GM23338 (cell line): ENCODE measurements at regions not wholly inside any gene's neighbourhood (a gene's known extent, or its start where the extent isn't known, plus 50 kb on each side); places are given as distances from the start of the nearest gene placed in this dataset.

Experiments used
- CREB1 ChIP-seq: fragments of 250-450 bp; sonication (Bioruptor Pico); IDR thresholded peaks from 2 replicates; pipeline ENCODE4 v1.5.0; 2020; ENCODE audit warnings: low read depth, mild to moderate bottlenecking, moderate library complexity
- CTCF ChIP-seq, 2 experiments: fragments of 200-600 bp in 1 of 2; sonication (generic) in 1 of 2; conservative IDR thresholded peaks; 2 replicates each; pipeline versions ENCODE4 v1.5.1 to v1.6.1; 2016 to 2017; ENCODE audit warnings: antibody characterized with exemption in 2 of 2, low read depth in 2 of 2, mild to moderate bottlenecking in 2 of 2, moderate library complexity in 1 of 2
- ETS1 ChIP-seq: IDR thresholded peaks from 2 replicates; pipeline ENCODE4 v1.6.1; 2016; ENCODE audit warnings: antibody characterized with exemption
- EZH2 ChIP-seq: fragments of 200-600 bp; sonication (generic); IDR thresholded peaks from one replicate; pipeline ENCODE4 v1.8.0; 2017; ENCODE audit warnings: antibody characterized with exemption, mild to moderate bottlenecking, low read depth; ENCODE audit not compliant: unreplicated experiment
- EZH2phosphoT487 ChIP-seq: fragments of 200-600 bp; sonication (generic); IDR thresholded peaks from one replicate; pipeline ENCODE4 v1.8.1; 2018; ENCODE audit warnings: antibody characterized with exemption; ENCODE audit not compliant: unreplicated experiment
- JUNB ChIP-seq: IDR thresholded peaks from one replicate; pipeline ENCODE4 v1.6.1; 2016; ENCODE audit warnings: antibody characterized with exemption; ENCODE audit not compliant: unreplicated experiment
- NANOG ChIP-seq: IDR thresholded peaks from 2 replicates; pipeline ENCODE4 v1.6.1; 2016; ENCODE audit warnings: antibody characterized with exemption, borderline replicate concordance
- POLR2AphosphoS5 ChIP-seq: IDR thresholded peaks from 2 replicates; pipeline ENCODE4 v1.6.1; 2016; ENCODE audit warnings: antibody characterized with exemption, low read depth
- STAT1 ChIP-seq: IDR thresholded peaks from one replicate; pipeline ENCODE4 v1.6.1; 2016; ENCODE audit warnings: antibody characterized with exemption; ENCODE audit not compliant: unreplicated experiment
- ZNF114 ChIP-seq: fragments of 250-450 bp; sonication (Bioruptor Pico); IDR thresholded peaks from 2 replicates; pipeline ENCODE4 v1.5.0; 2020; ENCODE audit warnings: mild to moderate bottlenecking, moderate library complexity
- ZNF331 ChIP-seq: fragments of 250-450 bp; sonication (Bioruptor Pico); IDR thresholded peaks from 2 replicates; pipeline ENCODE4 v1.5.0; 2020; ENCODE audit warnings: low read depth, mild to moderate bottlenecking, moderate library complexity
- ZNF462 ChIP-seq: fragments of 250-450 bp; sonication (Bioruptor Pico); IDR thresholded peaks from 2 replicates; pipeline ENCODE4 v1.5.0; 2020; ENCODE audit warnings: mild to moderate bottlenecking, moderate library complexity
- TF ChIP-seq, protein P1 (sequence below): IDR thresholded peaks from one replicate; pipeline ENCODE4 v1.6.1; 2018; ENCODE audit warnings: antibody characterized with exemption; ENCODE audit not compliant: unreplicated experiment

DNA sequence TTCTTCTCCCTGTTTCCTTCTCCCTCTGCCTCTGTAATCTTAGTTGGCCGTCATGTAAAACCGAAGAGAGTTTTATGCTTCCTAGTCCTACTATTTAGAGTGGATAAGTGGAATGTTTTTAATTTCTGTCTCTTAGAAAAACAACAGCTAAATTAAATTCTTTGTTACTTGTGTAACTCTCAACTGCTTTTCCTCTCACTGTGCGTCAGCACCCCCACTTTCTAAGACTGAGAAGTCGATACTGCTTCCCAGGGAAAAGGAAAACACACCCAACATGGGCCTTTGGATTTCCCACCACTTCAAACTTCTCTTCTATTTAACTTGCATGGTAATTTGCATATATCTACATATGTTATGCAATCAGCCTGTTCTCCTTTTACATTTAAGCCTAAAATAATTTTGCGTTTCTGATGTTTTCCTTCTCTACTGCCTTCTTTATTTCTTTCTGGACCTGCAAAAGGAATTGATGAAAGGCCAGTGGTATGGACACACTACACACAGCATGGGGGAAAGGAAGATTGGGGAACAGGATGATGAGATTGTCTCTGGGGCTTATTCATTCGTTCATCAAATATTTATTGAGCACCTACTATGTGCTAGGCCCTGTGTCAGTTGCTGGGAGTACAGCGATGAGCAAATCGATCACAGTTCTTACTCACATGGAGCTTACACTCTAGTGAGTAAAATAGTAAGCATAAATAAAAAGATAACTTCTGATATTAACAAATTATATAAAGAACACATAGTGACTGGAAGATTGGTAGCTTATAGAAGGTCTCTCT, 52.5 kb upstream of the CTNNA1 start:
- TF ChIP-seq CTCF (conservative IDR thresholded peaks at IDR 0.05; ENCODE audit: low read depth in 2 of 2) (no peak), POLR2AphosphoS5 (no peak), EZH2phosphoT487 (no peak), EZH2 (no peak), CREB1 (CRISPR knock-in tag) (no peak), JUNB (no peak), ETS1 (no peak), NANOG (no peak), ZNF114 (CRISPR knock-in tag) (no peak), ZNF331 (CRISPR knock-in tag) (no peak), STAT1 (no peak), ZNF462 (CRISPR knock-in tag) (no peak)
- TF ChIP-seq, protein P1, sequence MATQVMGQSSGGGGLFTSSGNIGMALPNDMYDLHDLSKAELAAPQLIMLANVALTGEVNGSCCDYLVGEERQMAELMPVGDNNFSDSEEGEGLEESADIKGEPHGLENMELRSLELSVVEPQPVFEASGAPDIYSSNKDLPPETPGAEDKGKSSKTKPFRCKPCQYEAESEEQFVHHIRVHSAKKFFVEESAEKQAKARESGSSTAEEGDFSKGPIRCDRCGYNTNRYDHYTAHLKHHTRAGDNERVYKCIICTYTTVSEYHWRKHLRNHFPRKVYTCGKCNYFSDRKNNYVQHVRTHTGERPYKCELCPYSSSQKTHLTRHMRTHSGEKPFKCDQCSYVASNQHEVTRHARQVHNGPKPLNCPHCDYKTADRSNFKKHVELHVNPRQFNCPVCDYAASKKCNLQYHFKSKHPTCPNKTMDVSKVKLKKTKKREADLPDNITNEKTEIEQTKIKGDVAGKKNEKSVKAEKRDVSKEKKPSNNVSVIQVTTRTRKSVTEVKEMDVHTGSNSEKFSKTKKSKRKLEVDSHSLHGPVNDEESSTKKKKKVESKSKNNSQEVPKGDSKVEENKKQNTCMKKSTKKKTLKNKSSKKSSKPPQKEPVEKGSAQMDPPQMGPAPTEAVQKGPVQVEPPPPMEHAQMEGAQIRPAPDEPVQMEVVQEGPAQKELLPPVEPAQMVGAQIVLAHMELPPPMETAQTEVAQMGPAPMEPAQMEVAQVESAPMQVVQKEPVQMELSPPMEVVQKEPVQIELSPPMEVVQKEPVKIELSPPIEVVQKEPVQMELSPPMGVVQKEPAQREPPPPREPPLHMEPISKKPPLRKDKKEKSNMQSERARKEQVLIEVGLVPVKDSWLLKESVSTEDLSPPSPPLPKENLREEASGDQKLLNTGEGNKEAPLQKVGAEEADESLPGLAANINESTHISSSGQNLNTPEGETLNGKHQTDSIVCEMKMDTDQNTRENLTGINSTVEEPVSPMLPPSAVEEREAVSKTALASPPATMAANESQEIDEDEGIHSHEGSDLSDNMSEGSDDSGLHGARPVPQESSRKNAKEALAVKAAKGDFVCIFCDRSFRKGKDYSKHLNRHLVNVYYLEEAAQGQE: no peak
